Urothelium cell line (cell line): ENCODE measurements at regions not wholly inside any gene's neighbourhood (a gene's known extent, or its start where the extent isn't known, plus 50 kb on each side); places are given as distances from the start of the nearest gene placed in this dataset.

Experiments used
- DNase-seq: peaks from one replicate; pipeline ENCODE4 v3.0.0; 2011; ENCODE audit warnings: low spot score, mixed read lengths
- FAIRE-seq: peaks from 2 replicates; lab custom pipeline; 2011; peaks lifted over from hg19 to GRCh38; lab: Jason Lieb, UNC

DNA sequence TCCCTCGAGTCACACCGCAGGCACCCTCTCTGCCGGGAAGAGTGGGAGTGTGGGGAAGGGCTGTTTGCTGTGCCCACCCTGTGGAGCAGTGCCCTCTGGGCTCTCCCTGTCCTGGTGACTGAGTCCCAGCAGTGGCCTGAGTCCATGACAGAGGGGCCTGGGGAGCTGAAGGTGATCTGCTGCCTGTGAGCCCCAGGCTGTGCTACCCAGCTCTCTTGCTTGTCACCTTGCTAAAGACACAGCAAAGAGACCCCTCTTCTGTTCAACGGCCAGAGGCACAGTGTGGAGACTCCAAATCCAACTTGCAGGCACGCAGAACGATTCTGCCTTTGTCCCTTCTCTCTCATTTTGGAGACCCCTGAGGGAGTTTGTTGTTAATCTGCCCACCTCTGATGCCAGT is 232.6 kb downstream of the OPA1 start:
- FAIRE-seq (no peak), DNase-seq (no peak)

DNA sequence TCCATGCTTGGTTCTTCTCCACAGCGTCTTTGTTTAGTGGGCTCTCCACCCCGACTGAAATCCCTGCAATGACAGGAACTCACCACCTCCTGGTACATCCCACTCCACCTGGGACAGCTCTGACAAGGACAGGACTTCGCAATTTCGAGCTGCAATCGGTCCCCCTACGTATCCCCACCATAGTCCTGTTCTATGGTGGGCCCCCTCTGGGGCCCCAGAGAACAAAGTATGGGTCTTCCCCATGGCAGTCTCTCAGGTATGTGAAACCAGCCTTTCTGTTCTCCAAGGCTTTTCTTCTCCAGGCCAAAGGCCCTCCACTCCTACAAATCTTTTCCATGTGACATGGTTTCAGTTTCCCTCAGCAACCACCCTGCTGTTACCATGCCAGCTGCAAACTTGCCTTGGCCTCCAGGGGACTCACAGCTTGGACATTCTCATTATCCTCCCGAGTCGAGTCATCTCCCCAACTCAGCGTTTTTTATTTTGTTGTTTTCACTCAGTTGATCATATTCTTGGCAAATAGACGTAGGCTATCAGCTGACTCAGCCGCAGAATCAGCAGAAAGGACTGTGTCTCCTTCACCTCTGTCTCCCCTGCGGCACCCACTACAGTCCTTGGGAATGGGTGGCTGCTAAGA is 233.3 kb downstream of the OPA1 start:
- no peak for FAIRE-seq
- DNase-seq, result peak; percentile 40

DNA sequence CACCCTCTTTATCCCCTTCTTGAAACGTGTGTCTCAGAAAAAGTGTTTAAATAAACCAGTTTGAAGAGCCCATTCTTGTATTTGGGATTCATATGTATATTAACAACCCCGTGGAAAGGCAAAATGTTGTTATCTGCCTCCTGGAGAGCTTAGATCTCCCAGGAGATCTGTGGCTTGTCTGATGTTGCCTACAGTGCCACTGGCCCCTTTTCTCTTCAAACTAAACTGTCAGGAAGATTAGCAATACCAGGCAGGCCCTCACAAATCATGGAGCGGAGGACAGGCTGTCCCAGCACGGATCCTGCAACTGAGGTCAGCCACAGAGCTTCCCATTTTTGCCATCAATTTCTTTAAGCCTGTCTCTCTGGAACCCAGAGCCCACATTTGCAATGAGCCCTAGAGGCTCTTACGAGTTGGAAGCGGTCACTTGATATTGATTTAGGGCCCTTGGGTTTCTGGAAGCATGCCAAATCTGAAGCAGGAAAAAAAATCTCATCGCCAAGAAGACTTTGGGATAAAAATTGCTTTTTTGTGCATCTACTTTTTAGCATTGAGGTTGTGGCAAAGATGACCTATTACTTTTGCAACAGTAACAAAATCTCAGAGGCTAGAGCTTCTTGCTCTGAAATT is 234.1 kb downstream of the OPA1 start:
- DNase-seq, result no peak
- FAIRE-seq, result no peak

DNA sequence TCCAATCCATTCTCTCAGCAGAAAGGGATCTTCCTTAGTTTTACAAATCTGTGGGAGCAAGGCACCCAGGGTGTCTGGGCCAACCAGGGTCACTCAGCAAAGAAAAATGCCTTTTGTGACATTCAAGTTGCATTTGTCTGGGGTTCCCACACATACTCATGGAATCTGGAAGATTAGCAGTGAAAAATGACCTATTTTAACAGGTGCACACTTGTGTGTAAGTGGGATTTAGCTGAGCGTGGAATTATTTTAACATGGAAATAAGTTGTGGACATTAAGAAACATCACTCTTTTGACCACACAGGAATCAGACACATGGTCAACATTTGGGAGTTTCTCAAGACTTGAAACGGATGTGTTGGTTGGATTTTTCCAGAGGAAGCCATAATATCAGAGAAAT is 234.9 kb downstream of the OPA1 start:
- FAIRE-seq, result no peak
- DNase-seq, result no peak

DNA sequence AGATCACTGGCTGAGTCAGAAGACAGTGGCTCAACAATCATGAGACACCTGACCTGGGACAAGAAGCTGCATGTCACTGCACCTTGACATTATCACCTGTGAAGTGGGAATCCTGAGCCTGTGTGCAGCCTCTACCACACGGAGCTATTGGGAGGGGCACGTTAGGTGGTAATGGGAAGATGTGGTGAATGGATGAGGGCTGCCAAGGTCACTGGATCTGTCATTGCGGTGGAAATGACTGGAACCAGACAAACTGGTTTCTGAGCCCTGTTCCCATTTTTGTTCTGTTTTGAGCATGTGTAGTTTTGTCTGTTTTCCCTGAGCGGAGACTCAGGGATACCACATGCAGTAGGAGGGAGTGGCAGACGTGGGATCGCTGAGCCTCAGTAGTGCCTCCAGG is 235.5 kb downstream of the OPA1 start:
- FAIRE-seq, result no peak
- no peak for DNase-seq

DNA sequence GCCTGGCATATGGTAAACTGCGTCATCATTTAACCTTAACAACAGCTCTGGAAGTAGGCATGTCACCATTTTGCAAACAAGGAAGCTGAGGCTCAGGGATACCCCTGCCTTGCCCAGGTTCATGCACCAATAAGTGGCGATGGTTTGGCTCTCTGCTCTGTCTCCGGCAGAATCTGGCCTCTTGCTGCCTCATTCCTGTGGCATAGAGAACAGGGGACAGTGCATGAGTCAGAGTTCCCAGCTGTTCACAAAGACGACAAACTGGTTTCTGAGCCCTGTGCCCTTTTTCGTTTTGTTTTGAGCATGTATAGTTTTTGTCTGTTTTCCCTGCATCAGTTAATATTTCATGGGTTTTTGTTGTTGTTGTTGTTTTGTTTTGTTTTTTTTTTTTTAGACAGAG is 236.8 kb downstream of the OPA1 start:
- peak; percentile 30 for FAIRE-seq
- peak; percentile 85 for DNase-seq

DNA sequence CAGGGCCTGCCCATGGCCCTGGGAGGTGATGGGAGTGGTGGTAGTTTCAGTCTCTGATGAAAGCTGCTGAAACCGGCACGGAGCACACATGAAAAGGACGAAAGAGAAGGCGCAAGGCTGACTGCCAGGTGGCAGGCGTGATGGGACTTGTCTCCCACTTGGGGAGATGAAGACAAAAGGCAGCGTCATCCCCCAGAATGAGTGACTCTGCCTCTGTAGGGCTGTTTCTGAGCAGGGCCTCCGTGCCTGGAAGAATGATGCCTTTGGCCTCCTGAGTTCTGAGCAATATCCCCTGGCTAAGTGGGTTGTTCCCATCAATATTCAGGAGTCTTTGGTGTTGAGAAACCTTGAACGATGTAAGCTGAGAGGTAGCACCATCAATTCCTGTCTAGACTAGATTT is 237.8 kb downstream of the OPA1 start:
- DNase-seq, result no peak
- FAIRE-seq, result no peak

DNA sequence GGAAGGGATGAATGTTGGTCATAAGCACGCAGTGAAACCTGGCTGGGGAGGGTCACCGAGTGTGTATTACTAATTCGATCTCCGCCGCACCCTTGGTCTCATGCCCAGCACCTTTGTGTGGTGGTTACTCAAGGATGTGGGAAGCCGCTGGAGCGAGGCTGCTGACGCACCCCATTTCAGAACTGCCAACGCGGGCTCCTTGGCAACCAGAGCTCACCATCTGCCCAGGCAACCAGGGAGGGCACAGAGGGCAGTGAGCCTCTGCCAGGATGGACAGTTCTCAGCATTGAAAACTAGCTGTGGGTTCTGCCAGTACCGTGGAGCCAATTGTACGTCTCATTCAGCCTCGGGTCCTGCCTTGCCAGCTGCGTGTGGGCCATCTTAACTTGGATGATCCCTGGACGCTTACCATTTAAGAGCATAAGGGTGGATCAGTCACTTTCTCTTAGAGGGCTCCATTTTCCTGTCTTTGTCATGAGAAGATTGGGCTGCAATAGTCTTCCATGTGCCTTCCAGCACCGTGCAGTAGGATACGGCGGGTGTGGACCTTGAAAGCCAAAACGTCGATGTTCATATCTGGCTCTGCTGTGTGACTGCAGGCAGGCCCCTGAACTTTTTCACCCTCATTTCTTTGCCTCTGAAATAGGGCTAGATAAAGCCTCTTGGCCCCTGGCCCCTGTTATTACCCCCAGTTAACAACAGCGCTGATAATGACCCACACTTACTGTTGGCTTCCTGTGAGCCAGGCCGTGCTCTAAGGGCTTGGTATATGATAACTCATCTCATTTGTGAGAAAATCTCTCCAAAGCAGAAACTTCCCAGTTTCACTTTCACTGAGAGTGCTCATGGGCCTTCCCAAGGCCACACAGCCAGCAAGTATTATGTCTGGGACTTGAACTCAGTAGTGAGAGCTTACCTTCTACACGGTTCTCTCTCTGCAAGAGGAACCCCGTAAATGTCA is 238.8 kb downstream of the OPA1 start:
- FAIRE-seq, result no peak
- no peak for DNase-seq

DNA sequence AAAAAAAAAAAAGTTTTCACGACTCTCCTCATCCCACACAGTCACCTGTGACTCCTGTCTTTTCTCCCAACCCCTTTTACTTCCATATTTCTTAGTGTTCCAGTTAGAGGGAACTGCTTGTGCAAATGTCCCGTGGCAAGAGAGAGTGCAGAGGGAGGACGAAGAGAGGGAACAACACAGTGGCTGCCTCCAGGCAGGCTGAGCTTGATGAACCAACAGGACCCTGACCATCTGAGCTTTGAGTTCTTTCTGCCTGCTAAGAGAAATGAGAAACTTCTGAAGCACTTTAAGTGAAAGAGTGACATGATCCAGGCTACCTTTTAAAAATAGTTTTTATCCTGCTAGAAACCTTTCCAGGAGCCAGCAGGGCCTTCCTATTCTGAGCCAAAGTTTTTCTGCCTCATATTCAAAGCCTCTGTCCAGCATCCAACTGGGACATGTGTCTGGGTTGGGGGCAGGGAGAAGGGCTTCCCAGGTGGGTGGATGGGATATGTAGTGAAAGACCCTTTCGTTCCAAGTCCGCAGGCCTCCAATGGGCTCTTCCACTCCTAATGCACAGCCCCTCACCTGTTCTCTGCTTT is 239.9 kb downstream of the OPA1 start:
- no peak for FAIRE-seq

DNA sequence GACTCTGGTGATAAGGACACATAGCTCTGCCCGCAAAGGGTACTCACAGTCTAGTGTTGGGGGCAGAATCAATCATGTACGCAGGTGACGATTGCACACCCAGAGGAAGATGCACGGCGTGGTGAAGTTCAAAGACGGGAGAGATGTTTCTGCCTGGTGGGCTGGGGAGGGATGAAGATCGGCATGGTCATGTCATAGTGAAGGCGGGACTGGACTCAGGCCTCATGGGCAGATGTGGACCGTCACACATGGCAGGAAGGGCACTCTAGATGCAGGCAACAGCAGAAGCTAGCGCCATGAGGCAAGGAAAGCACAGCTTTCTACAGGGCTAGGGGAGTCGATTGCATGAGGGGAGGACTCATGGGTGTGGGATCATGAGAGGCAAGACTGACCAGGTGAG is 240.6 kb downstream of the OPA1 start:
- no peak for FAIRE-seq
- DNase-seq, result no peak

More for the DNA sequence above, 239.9 kb downstream of the OPA1 start:
- DNase-seq, result no peak

DNA sequence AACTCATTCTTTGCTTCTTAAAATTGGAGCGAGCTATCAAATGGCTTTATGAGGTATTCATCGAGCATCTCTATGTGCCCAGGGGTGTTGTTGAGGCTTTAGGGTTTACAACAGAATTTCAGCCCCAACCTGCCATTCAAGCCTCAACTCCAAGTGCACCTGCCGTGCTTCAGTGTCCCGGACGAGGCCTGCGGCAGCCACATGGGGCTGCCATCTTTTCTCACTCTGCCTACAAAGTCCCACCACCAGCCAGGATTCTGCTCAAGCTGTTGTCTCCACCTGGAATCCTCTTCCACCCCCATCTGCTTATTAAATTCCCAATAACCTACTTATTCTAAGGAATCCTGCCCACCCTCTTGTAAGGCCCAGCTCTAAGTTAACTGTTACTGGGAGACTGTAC is 242.4 kb downstream of the OPA1 start:
- FAIRE-seq, result no peak
- no peak for DNase-seq

DNA sequence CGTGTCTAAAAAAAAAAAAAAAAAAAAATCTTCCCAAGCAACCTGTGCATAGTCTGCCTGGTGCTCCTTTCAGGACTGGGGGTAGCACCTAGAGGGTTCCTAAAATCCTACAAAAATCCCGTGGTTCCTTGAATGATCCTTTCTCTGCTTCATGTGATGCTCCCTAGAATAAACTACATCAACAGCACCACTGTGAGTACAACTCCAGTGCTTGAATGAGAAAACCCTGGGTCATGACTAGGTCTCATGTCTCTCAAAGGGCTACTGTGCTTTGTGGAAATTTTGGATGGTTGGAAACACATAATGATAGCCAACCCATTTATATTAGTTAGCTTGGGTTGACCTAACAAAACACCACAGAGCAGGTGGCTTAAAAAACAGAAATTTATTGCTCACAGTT is 243.5 kb downstream of the OPA1 start:
- FAIRE-seq (no peak), DNase-seq (no peak)

DNA sequence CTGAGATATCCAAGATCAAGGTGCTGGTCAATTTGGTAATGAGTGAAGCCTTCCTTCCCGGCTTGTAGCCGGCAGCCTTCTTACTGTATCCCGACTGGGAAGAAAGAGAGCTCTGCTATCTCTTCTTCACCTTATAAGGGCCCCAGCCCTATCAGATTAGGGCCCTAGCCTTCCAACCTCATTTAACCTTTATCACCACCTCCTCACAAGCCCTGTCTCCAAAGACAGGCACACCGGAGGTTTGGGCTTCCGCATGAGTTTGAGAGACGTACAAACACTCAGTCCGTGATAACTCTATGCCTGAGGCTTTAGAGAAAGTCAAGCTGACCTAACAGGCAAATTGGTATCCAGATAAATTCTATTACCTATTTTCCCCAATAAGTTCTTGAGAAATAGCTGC is 243.9 kb downstream of the OPA1 start:
- DNase-seq (no peak), FAIRE-seq (no peak)

DNA sequence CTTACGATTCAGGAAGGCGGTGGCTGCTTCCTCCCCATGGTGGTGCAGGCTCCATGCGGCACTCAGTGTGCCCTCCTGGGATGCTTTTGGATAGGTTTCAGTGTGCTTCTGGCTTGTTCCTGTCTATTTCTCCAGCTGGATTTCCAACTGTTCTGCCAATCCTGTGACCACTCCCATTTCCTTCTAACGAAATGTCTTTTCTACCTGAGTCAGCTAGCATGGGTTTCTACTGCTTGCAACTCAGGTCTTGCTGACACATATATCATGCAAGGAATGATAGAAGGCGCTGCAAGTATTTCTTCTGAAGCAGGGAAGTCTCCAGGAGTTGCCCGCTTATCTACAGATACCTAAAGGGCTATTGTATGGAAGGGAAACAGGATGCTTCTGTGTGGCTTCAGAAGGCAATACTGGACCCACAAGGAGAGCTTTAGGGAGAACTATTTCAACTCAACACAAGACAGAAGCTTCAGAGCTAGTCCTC is 244.4 kb downstream of the OPA1 start:
- no peak for DNase-seq
- no peak for FAIRE-seq

DNA sequence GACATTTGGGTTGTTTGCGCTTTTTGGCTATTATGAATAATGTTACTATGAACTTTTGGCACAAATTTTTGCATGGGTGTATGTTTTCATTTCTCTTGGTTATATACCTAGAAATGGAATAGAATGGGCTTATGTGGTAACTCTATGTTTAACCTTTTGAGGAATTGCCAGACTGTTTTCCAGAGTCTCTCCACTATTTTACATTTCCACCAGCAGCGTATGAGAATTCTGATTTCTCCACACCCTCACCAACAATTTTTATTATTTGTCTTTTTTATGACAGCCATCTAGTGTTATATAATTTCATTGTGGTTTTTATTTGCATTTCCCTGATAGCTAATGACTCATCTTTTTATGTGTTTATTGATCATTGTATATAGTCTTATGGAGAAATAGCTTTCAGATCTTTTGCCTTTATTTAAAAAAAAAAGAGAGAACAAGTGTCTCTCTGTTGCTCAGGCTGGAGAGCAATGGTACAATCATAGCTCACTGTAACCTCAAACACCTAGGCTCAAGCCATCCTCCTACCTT is 247.2 kb downstream of the OPA1 start:
- DNase-seq, result no peak
- FAIRE-seq, result no peak

DNA sequence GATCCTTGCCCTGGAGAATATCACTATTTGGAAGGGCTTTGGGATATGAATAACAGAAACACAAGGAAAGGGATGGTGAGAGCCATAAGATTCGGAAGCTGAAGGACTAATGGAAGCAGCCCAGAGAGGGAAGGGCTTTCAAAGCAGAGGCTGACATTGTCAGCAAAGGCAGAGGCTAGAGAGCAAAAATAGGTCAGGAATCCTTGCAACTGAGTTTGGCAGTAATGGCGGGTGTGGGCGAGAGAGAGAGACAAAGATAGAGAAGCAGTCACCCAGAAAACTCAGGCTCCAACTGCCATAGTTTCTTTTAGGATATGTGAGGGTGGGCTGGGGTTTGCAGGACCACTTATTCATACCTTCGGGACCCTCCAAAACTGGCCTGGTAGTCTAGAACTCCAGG is 248.6 kb downstream of the OPA1 start:
- FAIRE-seq, result no peak

DNA sequence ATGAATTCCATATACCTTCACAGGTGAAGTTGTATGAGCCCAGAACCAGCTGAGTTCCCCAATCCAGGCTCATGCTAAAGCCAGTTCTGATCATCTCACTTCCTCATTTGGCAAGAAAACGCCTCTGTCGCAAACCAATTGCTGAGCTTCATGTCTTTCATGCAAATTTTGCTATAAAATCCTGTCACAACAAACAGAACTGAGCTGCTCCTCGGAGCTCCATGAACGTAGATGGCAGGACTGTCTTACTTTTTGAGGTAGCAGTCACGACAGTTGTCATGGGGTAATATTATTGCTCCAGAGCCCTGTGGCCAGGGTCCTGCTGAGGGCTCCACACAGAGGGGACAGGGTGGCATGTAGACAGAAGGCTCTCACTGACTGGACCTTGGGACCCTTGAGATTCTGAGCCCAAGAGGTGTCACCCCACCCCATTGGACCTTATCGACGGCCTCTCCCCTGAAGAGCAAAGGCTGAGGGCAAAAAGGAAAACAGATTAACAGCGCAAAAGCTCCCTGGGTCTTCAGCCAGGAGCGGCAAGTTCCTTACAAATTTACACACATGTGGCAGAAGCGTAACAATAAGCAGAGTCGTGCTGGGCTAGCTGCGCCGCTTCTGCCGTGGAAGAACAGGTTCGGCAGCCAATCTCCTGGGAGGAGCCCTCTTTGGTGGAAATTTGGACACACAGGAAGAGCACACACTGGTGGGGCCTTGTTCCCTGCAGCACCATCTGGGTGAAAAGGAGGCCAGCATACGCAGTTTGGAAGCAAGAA is 249.2 kb downstream of the OPA1 start:
- DNase-seq (no peak), FAIRE-seq (no peak)

More for the DNA sequence above, 248.6 kb downstream of the OPA1 start:
- DNase-seq, result no peak

DNA sequence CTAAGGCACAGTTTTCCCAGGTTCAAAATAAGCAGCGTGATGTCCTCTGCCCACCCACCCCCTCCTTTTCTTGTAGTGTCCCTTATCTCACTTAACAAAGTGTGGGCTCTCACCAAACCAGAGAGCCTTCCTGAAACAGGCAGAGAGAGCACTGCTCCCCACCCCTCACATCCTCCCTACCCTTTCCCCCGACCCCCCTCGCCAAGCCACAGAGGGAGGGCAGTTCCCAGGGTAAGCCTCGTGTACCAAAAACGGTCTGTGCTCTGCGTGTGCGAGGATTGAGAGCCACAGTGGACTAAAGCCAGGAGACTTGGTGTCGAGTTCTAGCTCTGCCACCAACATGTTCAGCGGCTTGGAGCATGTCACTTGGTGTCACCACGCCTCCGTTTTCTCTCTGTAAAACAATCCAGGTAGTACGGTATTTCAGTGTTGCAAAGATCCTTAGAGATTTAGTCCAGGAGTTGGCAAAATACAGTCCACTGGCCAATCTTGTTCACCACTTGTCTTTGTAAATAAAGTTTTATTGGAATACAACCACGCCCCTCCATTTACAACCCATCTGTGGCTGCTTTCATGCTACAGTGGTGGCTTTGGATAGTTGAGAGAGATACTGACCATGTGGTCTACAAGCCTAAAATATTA is 249.9 kb downstream of the OPA1 start:
- no peak for FAIRE-seq
- no peak for DNase-seq

DNA sequence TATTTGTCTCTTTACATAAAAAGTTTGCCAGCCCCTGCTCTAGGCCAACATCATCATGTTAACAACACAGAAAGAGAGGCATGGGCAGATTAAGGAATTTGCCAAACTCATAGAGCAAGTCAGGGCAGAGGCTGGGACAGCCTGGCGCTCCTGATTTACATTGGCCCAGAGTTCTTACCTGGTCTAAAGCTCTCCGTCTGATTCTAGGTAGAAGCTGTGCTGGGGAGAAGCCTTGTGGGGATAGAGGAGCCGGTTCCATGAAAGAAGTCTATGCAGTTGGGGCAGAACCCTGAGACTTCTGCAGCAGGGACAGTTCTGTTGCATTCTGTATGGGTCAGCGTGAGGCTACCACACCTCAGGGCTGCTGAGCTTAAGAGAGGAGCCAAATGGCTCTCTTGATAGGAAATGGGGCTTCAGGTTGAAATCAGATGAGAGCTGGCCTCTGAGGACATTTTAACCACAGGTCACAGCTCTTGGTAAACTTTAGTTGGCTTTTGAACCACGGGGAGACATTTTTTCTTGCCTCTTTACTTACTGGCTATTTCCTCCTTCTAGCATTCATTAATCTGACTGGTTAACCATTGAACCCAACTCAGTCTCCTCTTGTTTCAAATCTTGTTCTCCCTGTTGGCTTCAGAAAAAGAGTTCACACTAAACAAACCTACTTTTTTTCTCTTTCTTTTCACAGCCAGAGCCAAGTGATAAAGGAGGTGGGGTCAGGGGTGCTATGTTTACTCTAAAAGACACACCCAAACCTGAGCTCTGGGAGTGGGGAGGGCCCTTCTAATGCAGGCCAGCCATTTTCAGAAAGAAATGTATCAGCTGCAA is 250.7 kb downstream of the OPA1 start:
- DNase-seq, result no peak
- no peak for FAIRE-seq
